ENCODE measurements at regions not wholly inside any gene's neighbourhood (a gene's known extent, or its start where the extent isn't known, plus 50 kb on each side); places are given as distances from the start of the nearest gene placed in this dataset.
"Not testable (repeated sequence)": the region's sequence is repeated elsewhere in the genome, so short reads cannot be mapped to it uniquely, and the experiment has no call there.

GRCh38 chr5:88058625-88059024 is 210.0 kb downstream of the TMEM161B start:
- no peak for TF ChIP-seq CTCF (conservative IDR thresholded peaks at IDR 0.05)
- H3K27ac ChIP-seq, result no peak overlapping the region

GRCh38 chr5:88052468-88052867 is 216.2 kb downstream of the TMEM161B start:
- H3K27ac ChIP-seq, result not testable (repeated sequence)

DNA sequence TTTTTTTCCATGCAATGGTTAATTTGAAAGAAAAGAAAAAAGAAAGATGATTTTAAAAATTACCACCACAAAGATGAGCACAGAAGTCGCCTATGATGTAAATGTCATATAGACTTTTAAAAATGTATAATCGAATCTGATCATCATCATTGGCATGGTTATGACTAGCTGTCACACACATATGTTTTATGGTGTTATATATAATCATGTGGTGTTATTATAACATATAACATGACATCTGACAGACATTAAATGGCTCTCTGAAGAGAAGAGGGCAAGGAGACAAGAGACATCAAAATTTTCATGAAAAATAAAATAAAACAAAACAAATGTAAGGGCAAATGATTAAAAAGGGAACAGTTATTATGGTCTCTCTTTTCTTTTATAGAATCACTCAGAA is 217.5 kb downstream of the TMEM161B start:
- TF ChIP-seq CTCF (conservative IDR thresholded peaks at IDR 0.05), result no peak
- H3K27ac ChIP-seq, result no peak overlapping the region

GRCh38 chr5:88049737-88050136 is 218.9 kb downstream of the TMEM161B start:
- TF ChIP-seq CTCF (conservative IDR thresholded peaks at IDR 0.05), result no peak

GRCh38 chr5:88049156-88049555 is 219.5 kb downstream of the TMEM161B start:
- TF ChIP-seq CTCF (conservative IDR thresholded peaks at IDR 0.05), result no peak
- H3K27ac ChIP-seq, result no peak overlapping the region

More at GRCh38 chr5:88049737-88050136, 218.9 kb downstream of the TMEM161B start:
- no peak overlapping the region for H3K27ac ChIP-seq

DNA sequence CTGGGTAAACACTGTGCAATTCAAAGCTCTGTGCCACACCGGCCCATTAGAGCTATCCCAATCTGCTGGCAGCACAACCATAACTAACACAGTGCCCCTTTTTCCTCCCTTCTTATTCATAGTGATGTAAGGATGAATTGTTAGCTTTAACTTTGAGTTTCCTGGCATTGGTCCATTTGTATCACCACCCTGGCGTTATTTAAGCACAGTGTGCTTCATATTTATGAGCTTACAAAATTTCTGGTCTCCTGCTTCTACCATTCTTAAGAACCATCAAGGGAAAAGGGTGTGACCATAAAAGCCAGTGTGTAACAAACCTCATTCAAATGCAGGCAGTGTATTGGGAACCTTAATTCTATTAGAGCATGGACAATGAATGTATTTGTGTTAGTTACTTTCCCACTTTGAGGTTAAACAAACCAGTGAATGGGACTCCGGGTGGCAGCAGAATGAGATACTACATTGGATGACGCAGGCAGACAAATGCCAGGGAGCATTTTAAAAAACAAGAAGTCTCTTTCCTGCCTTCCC is 222.6 kb downstream of the TMEM161B start:
- TF ChIP-seq CTCF (conservative IDR thresholded peaks at IDR 0.05), result no peak
- no peak overlapping the region for H3K27ac ChIP-seq

DNA sequence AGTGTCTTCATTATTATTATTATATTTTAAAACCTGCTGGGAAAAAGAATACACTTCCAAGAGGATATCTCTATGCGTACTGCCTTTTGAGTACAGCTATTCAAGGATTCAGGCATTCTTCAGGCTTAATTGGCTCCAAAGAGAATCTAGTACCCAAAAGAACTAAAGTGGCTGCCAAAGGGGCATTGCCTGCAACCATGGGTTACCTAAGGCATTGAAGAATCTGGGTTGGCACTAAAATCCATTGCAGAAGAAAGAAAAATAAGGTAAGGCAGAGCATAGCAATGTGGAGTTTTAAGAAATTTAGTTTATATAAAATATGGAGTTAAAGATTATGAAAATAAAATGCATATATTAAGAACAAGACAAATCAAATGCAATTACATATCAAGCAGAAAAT is 223.5 kb downstream of the TMEM161B start:
- TF ChIP-seq CTCF (conservative IDR thresholded peaks at IDR 0.05), result no peak
- H3K27ac ChIP-seq, result no peak overlapping the region

GRCh38 chr5:88034520-88034919 is 234.1 kb downstream of the TMEM161B start:
- no peak for TF ChIP-seq CTCF (conservative IDR thresholded peaks at IDR 0.05)
- H3K27ac ChIP-seq, result no peak overlapping the region

Data from VCaP (cell line).